Natural killer cell (primary cell): ENCODE measurements at regions not wholly inside any gene's neighbourhood (a gene's known extent, or its start where the extent isn't known, plus 50 kb on each side); places are given as distances from the start of the nearest gene placed in this dataset.

Experiments used
- ATAC-seq, 3 donors: fragments of 150-1000 bp in 2 of 3; fragments of 200-7000 bp in 1 of 3; cut with Tn5 transposase; 1 replicate in 1 of 3; 2 replicates in 2 of 3; pipeline ENCODE4 v1.10.0; 2021; ENCODE audit warnings: mild to moderate bottlenecking in 2 of 3, moderate library complexity in 2 of 3
- DNase-seq, 2 donors: peaks; one replicate each; pipeline versions ENCODE4 v3.0.0 to v3.0.0-alpha.2; 2013 to 2021; ENCODE audit warnings: mixed read lengths in 1 of 2
- H3K27ac ChIP-seq: one replicate; pipeline ENCODE4 v1.5.1; 2013; ENCODE audit warnings: mild to moderate bottlenecking, low read length
- H3K27me3 ChIP-seq: one replicate; pipeline ENCODE4 v1.6.1; 2013; ENCODE audit warnings: low read length; ENCODE audit not compliant: control insufficient read depth, insufficient read depth
- H3K36me3 ChIP-seq: one replicate; pipeline ENCODE4 v1.6.1; 2013; ENCODE audit warnings: low read length; ENCODE audit not compliant: control insufficient read depth, insufficient read depth
- H3K4me1 ChIP-seq: one replicate; pipeline ENCODE4 v1.6.1; 2013; ENCODE audit warnings: low read length; ENCODE audit not compliant: control insufficient read depth, insufficient read depth
- H3K4me3 ChIP-seq: one replicate; pipeline ENCODE4 v1.5.1; 2013; ENCODE audit warnings: low read length
- H3K9me3 ChIP-seq: one replicate; pipeline ENCODE4 v1.6.1; 2013; ENCODE audit warnings: low read length; ENCODE audit not compliant: control insufficient read depth, insufficient read depth
- H3K27ac Mint-ChIP-seq, 2 donors: one replicate each; pipeline ENCODE4 v1.8.0; 2022; ENCODE audit warnings: mild to moderate bottlenecking in 2 of 2, mixed read lengths in 2 of 2, moderate library complexity in 1 of 2
- H3K27me3 Mint-ChIP-seq, 2 donors: one replicate each; pipeline ENCODE4 v1.8.0; 2022; ENCODE audit warnings: low read depth in 2 of 2, mixed read lengths in 2 of 2
- H3K36me3 Mint-ChIP-seq: one replicate; pipeline ENCODE4 v1.8.0; 2022; ENCODE audit warnings: mixed read lengths
- H3K4me1 Mint-ChIP-seq, 2 donors: one replicate each; pipeline ENCODE4 v1.8.0; 2022; ENCODE audit warnings: mixed read lengths in 2 of 2
- H3K4me3 Mint-ChIP-seq: one replicate; pipeline ENCODE4 v1.8.0; 2022; ENCODE audit warnings: mild to moderate bottlenecking, moderate library complexity, mixed read lengths
- H3K9me3 Mint-ChIP-seq, 2 donors: one replicate each; pipeline ENCODE4 v1.8.0; 2022; ENCODE audit warnings: mixed read lengths in 2 of 2
- WGBS: methylation state at CpG from one replicate; pipeline ENCODE4 v1.1.7; 2013; ENCODE audit warnings: missing lambda C conversion rate; ENCODE audit not compliant: insufficient coverage; 5-methylcytosine and 5-hydroxymethylcytosine counted together
- intact Hi-C: fragments of 100-400 bp; cut with micrococcal nuclease; formaldehyde crosslinking; loops from one replicate; pipeline ENCODE4 v1.14.2; 2022
- TF ChIP-seq, protein P1 (sequence below): fragments of 200-600 bp; IDR thresholded peaks from one replicate; pipeline ENCODE4 v1.8.0; 2022; ENCODE audit warnings: antibody characterized with exemption

DNA sequence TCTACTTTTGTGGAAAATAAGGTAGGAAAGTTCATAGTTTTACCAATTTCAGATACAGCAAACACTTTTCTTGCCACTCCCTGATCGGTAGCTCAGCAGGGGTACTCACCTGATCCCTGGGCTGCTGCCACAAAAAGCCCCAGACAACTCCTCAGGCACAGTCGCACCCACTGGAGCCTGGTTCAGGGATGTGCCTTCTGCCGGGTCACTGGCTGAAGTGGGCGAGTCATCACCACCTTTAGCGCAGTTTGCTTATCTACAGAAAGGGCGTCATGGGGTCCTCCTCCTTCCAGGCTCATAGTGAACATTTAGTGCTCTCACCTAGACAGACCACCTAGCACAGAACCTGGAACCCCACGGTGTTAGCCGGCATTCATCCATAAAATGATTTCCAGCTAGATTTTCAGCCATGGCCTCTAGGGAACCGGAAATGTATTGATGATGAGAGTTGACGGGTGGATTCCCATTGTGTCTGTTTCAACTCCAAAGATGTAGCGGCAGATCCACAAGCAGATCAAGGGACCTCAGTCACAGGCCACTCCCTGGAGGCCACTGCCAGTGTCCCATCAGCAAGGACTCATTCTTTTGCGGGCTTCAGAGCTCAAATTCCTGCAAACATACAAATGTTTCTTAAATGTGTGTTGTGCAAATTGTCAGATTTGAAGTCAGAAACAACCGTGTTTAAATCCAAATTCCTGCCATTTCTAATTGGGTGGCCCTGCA, 408.4 kb upstream of the SALL3 start:
- H3K9me3 ChIP-seq, result peaks cover 15% of the 10 kb centered on the region
- TF ChIP-seq, protein P1, sequence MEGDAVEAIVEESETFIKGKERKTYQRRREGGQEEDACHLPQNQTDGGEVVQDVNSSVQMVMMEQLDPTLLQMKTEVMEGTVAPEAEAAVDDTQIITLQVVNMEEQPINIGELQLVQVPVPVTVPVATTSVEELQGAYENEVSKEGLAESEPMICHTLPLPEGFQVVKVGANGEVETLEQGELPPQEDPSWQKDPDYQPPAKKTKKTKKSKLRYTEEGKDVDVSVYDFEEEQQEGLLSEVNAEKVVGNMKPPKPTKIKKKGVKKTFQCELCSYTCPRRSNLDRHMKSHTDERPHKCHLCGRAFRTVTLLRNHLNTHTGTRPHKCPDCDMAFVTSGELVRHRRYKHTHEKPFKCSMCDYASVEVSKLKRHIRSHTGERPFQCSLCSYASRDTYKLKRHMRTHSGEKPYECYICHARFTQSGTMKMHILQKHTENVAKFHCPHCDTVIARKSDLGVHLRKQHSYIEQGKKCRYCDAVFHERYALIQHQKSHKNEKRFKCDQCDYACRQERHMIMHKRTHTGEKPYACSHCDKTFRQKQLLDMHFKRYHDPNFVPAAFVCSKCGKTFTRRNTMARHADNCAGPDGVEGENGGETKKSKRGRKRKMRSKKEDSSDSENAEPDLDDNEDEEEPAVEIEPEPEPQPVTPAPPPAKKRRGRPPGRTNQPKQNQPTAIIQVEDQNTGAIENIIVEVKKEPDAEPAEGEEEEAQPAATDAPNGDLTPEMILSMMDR, result no peak

DNA sequence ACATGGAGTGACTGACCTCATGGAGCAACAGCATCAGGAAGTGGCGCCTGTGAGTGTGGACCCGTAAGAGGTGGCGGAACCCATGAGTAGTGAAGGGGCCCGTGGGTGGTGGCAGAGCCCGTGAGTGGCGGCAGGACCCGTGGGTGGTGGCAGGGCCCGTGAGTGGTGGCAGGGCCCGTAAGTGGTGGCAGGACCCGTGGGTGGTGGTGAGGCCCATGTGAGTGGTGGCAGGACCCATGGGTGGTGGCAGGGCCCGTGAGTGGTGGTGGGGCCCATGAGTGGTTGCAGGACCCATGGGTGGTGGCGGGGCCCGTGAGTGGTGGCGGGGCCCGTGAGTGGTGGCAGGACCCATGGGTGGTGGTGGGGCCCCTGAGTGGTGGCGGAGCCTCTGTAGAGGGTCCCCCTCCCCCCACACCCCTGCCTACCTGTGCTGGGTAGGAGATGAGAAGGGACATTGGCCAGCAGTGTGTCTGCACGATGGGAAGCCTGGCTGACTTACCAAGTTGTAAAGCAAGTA, 407.7 kb upstream of the SALL3 start:
- Mint-ChIP-seq H3K4me3 (no peak overlapping the region), H3K27ac (no peak overlapping the region), H3K36me3 (peaks cover 9% of the 10 kb centered on the region), H3K27me3 (no peaks in the 10 kb centered on the region), H3K4me1 (no peaks in the 10 kb centered on the region), H3K9me3 (peaks cover 6 to 7% of the 10 kb centered on the region in 2 donors)
- intact Hi-C loops, result no loop called here
- Histone ChIP-seq H3K36me3 (no peaks in the 10 kb centered on the region), H3K27me3 (no peaks in the 10 kb centered on the region), H3K27ac (no peak overlapping the region), H3K4me1 (no peaks in the 10 kb centered on the region), H3K9me3 (peaks cover 15% of the 10 kb centered on the region), H3K4me3 (no peak overlapping the region)
- WGBS, result 90% methylated on average over 11 of the region's 17 CpGs
- ATAC-seq (no peak), DNase-seq (no peak)
- TF ChIP-seq, protein P1, result no peak

More for the DNA sequence above, 408.4 kb upstream of the SALL3 start:
- no peaks in the 10 kb centered on the region for H3K4me1 ChIP-seq
- Mint-ChIP-seq H3K4me3 (no peak overlapping the region), H3K9me3 (peaks cover 6 to 7% of the 10 kb centered on the region in 2 donors), H3K4me1 (no peaks in the 10 kb centered on the region), H3K36me3 (peaks cover 9% of the 10 kb centered on the region), H3K27me3 (no peaks in the 10 kb centered on the region), H3K27ac (no peak overlapping the region)
- H3K27me3 ChIP-seq, result no peaks in the 10 kb centered on the region
- ATAC-seq, result no peak
- no peak overlapping the region for H3K27ac ChIP-seq
- no peaks in the 10 kb centered on the region for H3K36me3 ChIP-seq
- intact Hi-C loops, result no loop called here
- no peak for DNase-seq
- H3K4me3 ChIP-seq, result no peak overlapping the region
- 89% methylated on average over 13 of the region's 13 CpGs for WGBS

DNA sequence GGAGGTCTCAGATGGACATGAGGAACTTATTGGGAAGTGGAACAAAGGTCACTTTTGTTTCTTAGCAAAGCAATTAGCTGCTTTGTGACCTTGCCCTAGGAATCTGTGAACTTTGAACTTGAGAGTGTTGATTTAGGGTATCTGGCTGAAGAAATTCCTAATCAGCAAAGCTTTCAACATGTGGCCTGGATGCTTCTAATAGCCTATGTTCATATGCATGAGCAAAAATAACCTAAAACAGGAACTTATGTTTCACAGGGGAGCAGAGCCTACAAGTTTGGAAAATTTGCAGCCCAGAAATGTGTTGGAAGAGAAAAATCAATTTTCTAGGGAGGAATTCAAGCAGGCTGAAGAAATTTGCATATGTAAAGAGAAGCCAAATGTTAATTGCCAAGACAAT, 405.8 kb upstream of the SALL3 start:
- no peak overlapping the region for H3K27ac ChIP-seq
- DNase-seq (no peak), ATAC-seq (no peak)
- H3K4me1 ChIP-seq, result no peaks in the 10 kb centered on the region
- Mint-ChIP-seq H3K9me3 (peaks cover 4 to 7% of the 10 kb centered on the region in 2 donors), H3K27ac (no peak overlapping the region), H3K4me1 (no peaks in the 10 kb centered on the region), H3K4me3 (no peak overlapping the region), H3K36me3 (peaks cover 9% of the 10 kb centered on the region), H3K27me3 (no peaks in the 10 kb centered on the region)
- H3K4me3 ChIP-seq, result no peak overlapping the region
- no peaks in the 10 kb centered on the region for H3K36me3 ChIP-seq
- intact Hi-C loops, result no loop called here
- TF ChIP-seq, protein P1, result no peak
- peaks cover 15% of the 10 kb centered on the region for H3K9me3 ChIP-seq
- H3K27me3 ChIP-seq, result no peaks in the 10 kb centered on the region

DNA sequence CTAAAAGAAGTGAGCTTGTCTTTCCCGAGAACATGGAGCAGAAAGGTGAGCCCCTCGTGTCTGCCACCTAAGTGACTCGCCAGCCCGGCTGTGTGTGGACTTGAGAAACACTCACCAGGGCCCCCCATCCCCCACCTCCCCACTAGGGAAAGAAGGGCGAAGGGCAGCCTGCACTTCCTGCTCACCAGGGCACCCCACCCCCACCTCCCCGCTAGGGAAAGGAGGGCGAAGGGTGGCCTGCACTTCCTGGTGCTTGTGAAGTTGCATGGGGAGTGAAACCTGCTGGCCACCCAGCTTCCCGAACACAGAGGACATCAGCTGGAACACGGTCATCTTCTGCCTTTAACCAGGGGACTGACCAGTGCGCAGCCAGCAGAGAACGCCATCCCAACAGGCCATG, 402.7 kb upstream of the SALL3 start:
- H3K9me3 Mint-ChIP-seq, result peaks cover 3 to 7% of the 10 kb centered on the region in 2 donors
- intact Hi-C loops, result no loop called here
- Histone ChIP-seq H3K9me3 (peaks cover 15% of the 10 kb centered on the region), H3K36me3 (no peaks in the 10 kb centered on the region), H3K27ac (no peak overlapping the region), H3K27me3 (no peaks in the 10 kb centered on the region), H3K4me1 (no peaks in the 10 kb centered on the region), H3K4me3 (no peak overlapping the region)
- DNase-seq (no peak), ATAC-seq (no peak)
- no peak overlapping the region for H3K4me3 Mint-ChIP-seq
- H3K27ac Mint-ChIP-seq, result no peak overlapping the region
- TF ChIP-seq, protein P1, result no peak
- no peaks in the 10 kb centered on the region for H3K4me1 Mint-ChIP-seq
- 91% methylated on average over 10 of the region's 11 CpGs for WGBS
- peaks cover 9% of the 10 kb centered on the region for H3K36me3 Mint-ChIP-seq
- H3K27me3 Mint-ChIP-seq, result peaks cover 0 to 3% of the 10 kb centered on the region in 2 donors
